SK-N-MC (cell line): ENCODE measurements at regions not wholly inside any gene's neighbourhood (a gene's known extent, or its start where the extent isn't known, plus 50 kb on each side); places are given as distances from the start of the nearest gene placed in this dataset.

Source experiments
- EZH2 ChIP-seq: fragments of 200-600 bp; sonication (generic); IDR thresholded peaks from one replicate; pipeline ENCODE4 v1.6.1; 2017; ENCODE audit warnings: antibody characterized with exemption
- FOXP2 ChIP-seq: optimal IDR thresholded peaks from 2 replicates; pipeline ENCODE3; 2011; ENCODE audit warnings: mild to moderate bottlenecking, moderate library complexity; ENCODE audit not compliant: insufficient read depth; ENCODE audit errors: extremely low read length, control extremely low read depth
- POLR2AphosphoS5 ChIP-seq: IDR thresholded peaks from 2 replicates; pipeline ENCODE4 v1.6.1; 2012; ENCODE audit warnings: mild to moderate bottlenecking, low read depth, low read length, borderline replicate concordance

GRCh38 chr15:91632176-91632575, 221.3 kb upstream of the SLCO3A1 start:
- TF ChIP-seq POLR2AphosphoS5: no peak
- no peak for TF ChIP-seq EZH2
- TF ChIP-seq FOXP2: no peak
